HG03025 (cell line): ENCODE measurements at regions not wholly inside any gene's neighbourhood (a gene's known extent, or its start where the extent isn't known, plus 50 kb on each side); places are given as distances from the start of the nearest gene placed in this dataset.

Experiments
- ATAC-seq: cut with Tn5 transposase; IDR thresholded peaks from one replicate; pipeline ENCODE4 v1.9.1; 2021; ENCODE audit warnings: mild to moderate bottlenecking, moderate library complexity; ENCODE audit not compliant: unreplicated experiment, low FRiP score

DNA sequence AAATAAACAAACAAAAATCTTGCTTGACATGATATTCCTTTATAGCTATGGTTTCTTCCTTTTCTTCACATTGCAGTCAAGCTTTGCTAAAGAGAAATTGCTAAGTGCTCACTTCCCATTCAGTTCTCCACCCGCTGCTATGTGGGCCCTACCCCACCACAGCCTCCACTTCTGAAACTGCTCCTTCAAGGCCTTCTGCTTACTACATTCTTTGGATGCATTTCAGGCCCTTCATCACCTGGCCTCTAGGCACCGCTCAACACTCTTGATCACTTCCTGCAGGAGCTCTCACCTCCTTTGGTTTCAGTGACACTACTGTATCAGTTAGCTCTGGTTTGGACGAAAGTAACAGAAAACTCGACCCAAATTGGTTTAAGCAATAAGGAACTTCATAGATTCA is 72.4 kb downstream of the KLF5 start:
- ATAC-seq = no peak

DNA sequence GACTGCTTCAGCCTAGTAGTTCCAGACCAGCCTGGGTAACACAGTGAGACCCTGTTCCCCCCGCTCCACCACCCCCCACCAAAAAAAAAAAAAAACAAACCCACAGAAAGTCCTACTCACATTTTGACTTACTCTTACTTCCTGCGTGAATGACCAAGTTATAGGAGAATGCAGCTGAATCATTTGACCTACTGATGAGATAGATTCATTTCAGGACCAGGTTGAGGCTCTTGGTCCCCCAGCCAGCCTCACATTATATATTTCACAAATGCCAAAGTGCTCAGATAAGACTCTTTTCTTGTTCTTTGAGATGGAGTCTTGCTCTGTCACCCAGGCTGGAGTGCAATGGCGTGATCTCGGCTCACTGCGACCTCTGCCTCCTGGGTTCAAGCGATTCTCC is 70.2 kb downstream of the KLF5 start:
- ATAC-seq = no peak
